H9 (cell line): ENCODE measurements at regions not wholly inside any gene's neighbourhood (a gene's known extent, or its start where the extent isn't known, plus 50 kb on each side); places are given as distances from the start of the nearest gene placed in this dataset.

Source experiments
- DNase-seq: peaks from one replicate; pipeline ENCODE4 v3.0.0-alpha.2; 2017
- H2AFZ ChIP-seq: one replicate; pipeline ENCODE4 v1.6.1; 2013; ENCODE audit warnings: mild to moderate bottlenecking, low read length, control low read depth, moderate library complexity
- H2AK5ac ChIP-seq: 2 replicates; pipeline ENCODE4 v1.6.1; 2013; ENCODE audit warnings: low read length, control low read depth, mixed read lengths; ENCODE audit not compliant: insufficient read length
- H2BK120ac ChIP-seq: one replicate; pipeline ENCODE4 v1.6.1; 2013; ENCODE audit warnings: low read depth, mild to moderate bottlenecking, low read length, control low read depth, inconsistent platforms; ENCODE audit not compliant: poor library complexity, severe bottlenecking
- H2BK12ac ChIP-seq: 2 replicates; pipeline ENCODE4 v1.6.1; 2013; ENCODE audit warnings: low read length, control low read depth, mixed read lengths, low read depth; ENCODE audit not compliant: insufficient read length
- H2BK15ac ChIP-seq: 2 replicates; pipeline ENCODE4 v1.6.1; 2013; ENCODE audit warnings: low read depth, low read length, control low read depth
- H2BK20ac ChIP-seq: one replicate; pipeline ENCODE4 v1.6.1; 2013; ENCODE audit warnings: low read depth, mild to moderate bottlenecking, low read length, control low read depth, inconsistent platforms; ENCODE audit not compliant: poor library complexity, severe bottlenecking
- H2BK5ac ChIP-seq: 2 replicates; pipeline ENCODE4 v1.6.1; 2013; ENCODE audit warnings: low read length, control low read depth, mixed read lengths; ENCODE audit not compliant: insufficient read length
- H3K14ac ChIP-seq: 2 replicates; pipeline ENCODE4 v1.6.1; 2013; ENCODE audit warnings: low read length, control low read depth; ENCODE audit not compliant: insufficient read depth
- H3K18ac ChIP-seq: 2 replicates; pipeline ENCODE4 v1.6.1; 2013; ENCODE audit warnings: low read depth, mild to moderate bottlenecking, mixed read lengths, low read length, control low read depth; ENCODE audit not compliant: insufficient read length
- H3K23ac ChIP-seq: 2 replicates; pipeline ENCODE4 v1.6.1; 2013; ENCODE audit warnings: low read length, control low read depth, mixed read lengths, low read depth; ENCODE audit not compliant: insufficient read length
- H3K23me2 ChIP-seq: 2 replicates; pipeline ENCODE4 v1.6.1; 2013; ENCODE audit warnings: low read depth, mild to moderate bottlenecking, mixed read lengths, low read length, control low read depth; ENCODE audit not compliant: insufficient read length, poor library complexity, severe bottlenecking
- H3K27ac ChIP-seq: 2 replicates; pipeline ENCODE4 v1.5.1; 2013; ENCODE audit warnings: low read length, control low read depth, mixed read lengths, low read depth; ENCODE audit not compliant: insufficient read length
- H3K27me3 ChIP-seq: 2 replicates; pipeline ENCODE4 v1.6.1; 2013; ENCODE audit warnings: low read length, control low read depth, inconsistent platforms; ENCODE audit not compliant: insufficient read depth
- H3K4ac ChIP-seq: 2 replicates; pipeline ENCODE4 v1.6.1; 2013; ENCODE audit warnings: low read depth, mild to moderate bottlenecking, control low read depth, inconsistent platforms, low read length, moderate library complexity
- H3K4me1 ChIP-seq: 2 replicates; pipeline ENCODE4 v1.6.1; 2013; ENCODE audit warnings: low read length, control low read depth, inconsistent platforms; ENCODE audit not compliant: insufficient read depth
- H3K4me2 ChIP-seq: 2 replicates; pipeline ENCODE4 v1.6.1; 2013; ENCODE audit warnings: low read length, control low read depth, mixed read lengths; ENCODE audit not compliant: insufficient read length, insufficient read depth
- H3K56ac ChIP-seq: 2 replicates; pipeline ENCODE4 v1.6.1; 2013; ENCODE audit warnings: low read depth, mild to moderate bottlenecking, mixed read lengths, low read length, control low read depth; ENCODE audit not compliant: insufficient read length
- H3K79me1 ChIP-seq: 2 replicates; pipeline ENCODE4 v1.6.1; 2013; ENCODE audit warnings: low read depth, mild to moderate bottlenecking, moderate library complexity, low read length, control low read depth, inconsistent platforms; ENCODE audit not compliant: insufficient read depth, poor library complexity, severe bottlenecking
- H3K79me2 ChIP-seq: 2 replicates; pipeline ENCODE4 v1.6.1; 2013; ENCODE audit warnings: low read length, control low read depth, inconsistent platforms; ENCODE audit not compliant: insufficient read depth
- H3K9ac ChIP-seq: 2 replicates; pipeline ENCODE4 v1.6.1; 2013; ENCODE audit warnings: low read length, control low read depth, mixed read lengths; ENCODE audit not compliant: insufficient read length; ENCODE audit errors: extremely low read depth
- H3K9me3 ChIP-seq: one replicate; pipeline ENCODE4 v1.6.1; 2013; ENCODE audit warnings: low read depth, low read length, inconsistent platforms; ENCODE audit not compliant: control insufficient read depth
- H3T11ph ChIP-seq: one replicate; pipeline ENCODE4 v1.6.1; 2013; ENCODE audit warnings: mild to moderate bottlenecking, low read length, control low read depth, inconsistent platforms
- H4K20me1 ChIP-seq: one replicate; pipeline ENCODE4 v1.6.1; 2013; ENCODE audit not compliant: control insufficient read depth, insufficient read length, insufficient read depth
- H4K5ac ChIP-seq: 2 replicates; pipeline ENCODE4 v1.6.1; 2013; ENCODE audit warnings: low read depth, mild to moderate bottlenecking, mixed read lengths, low read length, control low read depth; ENCODE audit not compliant: insufficient read length
- H4K8ac ChIP-seq: replicated peaks from 2 replicates; pipeline ENCODE4 v1.6.1; 2013; ENCODE audit warnings: low read length, control low read depth, mixed read lengths, low read depth; ENCODE audit not compliant: insufficient read length
- H4K91ac ChIP-seq: 2 replicates; pipeline ENCODE4 v1.6.1; 2013; ENCODE audit warnings: low read depth, mild to moderate bottlenecking, moderate library complexity, mixed read lengths, low read length, control low read depth; ENCODE audit not compliant: insufficient read length
- H3K27ac Mint-ChIP-seq, 3 experiments: 2 replicates in 2 of 3; 3 replicates in 1 of 3; pipeline ENCODE4 v1.8.0; 2020 to 2021; ENCODE audit warnings: mixed read lengths in 3 of 3, mild to moderate bottlenecking in 1 of 3, moderate library complexity in 1 of 3
- H3K27me3 Mint-ChIP-seq: 2 replicates; pipeline ENCODE4 v1.8.0; 2021; ENCODE audit warnings: low read depth, mild to moderate bottlenecking, moderate library complexity, mixed read lengths
- H3K36me3 Mint-ChIP-seq, 3 experiments: 2 replicates in 2 of 3; 3 replicates in 1 of 3; pipeline ENCODE4 v1.8.0; 2020 to 2021; ENCODE audit warnings: low read depth in 3 of 3, mixed read lengths in 3 of 3; ENCODE audit not compliant: insufficient read depth in 1 of 3
- H3K4me1 Mint-ChIP-seq, 2 experiments: 2 replicates each; pipeline ENCODE4 v1.8.0; 2020; ENCODE audit warnings: mixed read lengths in 2 of 2
- H3K4me3 Mint-ChIP-seq, 2 experiments: 2 replicates in 1 of 2; 3 replicates in 1 of 2; pipeline ENCODE4 v1.8.0; 2020 to 2021; ENCODE audit warnings: mild to moderate bottlenecking in 2 of 2, mixed read lengths in 2 of 2, moderate library complexity in 1 of 2
- H3K9me3 Mint-ChIP-seq, 2 experiments: 2 replicates in 1 of 2; 3 replicates in 1 of 2; pipeline ENCODE4 v1.8.0; 2020; ENCODE audit warnings: mild to moderate bottlenecking in 2 of 2, mixed read lengths in 2 of 2, moderate library complexity in 1 of 2
- WGBS: extraction: QIAGEN DNeasy Blood & Tissue Kit; methylation state at CpG from one replicate; pipeline ENCODE4 v1.1.7; 2013; ENCODE audit warnings: missing lambda C conversion rate, low lambda C conversion rate, mixed read lengths; ENCODE audit not compliant: insufficient read length; ENCODE audit errors: extremely low coverage; 5-methylcytosine and 5-hydroxymethylcytosine counted together
- TF ChIP-seq, protein P1 (sequence below): fragments of 200-600 bp; sonication (generic); conservative IDR thresholded peaks from 3 replicates; pipeline ENCODE4 v1.8.0; 2021; ENCODE audit warnings: antibody characterized with exemption, mild to moderate bottlenecking

DNA sequence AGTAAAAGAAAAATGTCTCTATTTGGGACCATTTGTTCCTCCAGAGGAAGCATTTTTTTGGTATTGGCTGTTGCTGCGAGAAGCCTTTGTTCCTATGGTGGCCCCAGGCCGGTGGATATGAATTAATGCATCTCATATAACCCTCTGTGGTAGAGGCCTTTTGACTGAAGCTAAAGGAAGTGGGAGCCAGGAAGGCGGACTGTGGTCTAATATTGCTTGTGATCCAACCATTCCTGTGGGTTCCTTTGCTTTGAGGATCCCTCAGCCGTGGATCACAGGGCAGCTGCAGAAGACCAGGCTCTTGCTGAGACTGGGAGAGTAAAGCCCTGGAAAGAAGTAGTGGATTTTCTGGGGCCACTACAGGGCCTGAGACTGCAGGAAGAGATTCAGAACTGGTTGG lies 68.3 kb upstream of the NAV2 start:
- Histone ChIP-seq H3K56ac (no peak overlapping the region), H3K23ac (no peak overlapping the region), H3K27ac (no peak overlapping the region), H3T11ph (no peak overlapping the region), H3K27me3 (no peaks in the 10 kb centered on the region), H3K79me2 (no peaks in the 10 kb centered on the region), H2BK20ac (no peak overlapping the region), H3K4ac (no peak overlapping the region), H4K91ac (no peak overlapping the region), H3K9me3 (no peaks in the 10 kb centered on the region), H3K4me1 (no peaks in the 10 kb centered on the region), H3K14ac (no peak overlapping the region), H2AFZ (no peak overlapping the region), H2BK15ac (no peak overlapping the region), H3K18ac (no peak overlapping the region), H2BK120ac (no peak overlapping the region), H3K79me1 (no peaks in the 10 kb centered on the region), H3K4me2 (no peak overlapping the region), H4K5ac (no peak overlapping the region), H3K9ac (no peak overlapping the region), H2BK12ac (no peak overlapping the region), H2BK5ac (no peak overlapping the region), H3K23me2 (no peaks in the 10 kb centered on the region), H4K8ac (no peak overlapping the region), H2AK5ac (no peak overlapping the region), H4K20me1 (no peaks in the 10 kb centered on the region)
- Mint-ChIP-seq H3K36me3 (no peaks in the 10 kb centered on the region), H3K4me1 (peaks cover 0 to 3% of the 10 kb centered on the region in 2 experiments; a peak in 1 of 4 replicates), H3K4me3 (no peak overlapping the region), H3K27me3 (no peaks in the 10 kb centered on the region; the same call in 1 of the 2 replicates), H3K9me3 (no peaks in the 10 kb centered on the region), H3K27ac (no peak overlapping the region)
- WGBS, result no CpG with 5 or more reads among the region's 4 CpGs
- DNase-seq, result no peak
- TF ChIP-seq, protein P1, sequence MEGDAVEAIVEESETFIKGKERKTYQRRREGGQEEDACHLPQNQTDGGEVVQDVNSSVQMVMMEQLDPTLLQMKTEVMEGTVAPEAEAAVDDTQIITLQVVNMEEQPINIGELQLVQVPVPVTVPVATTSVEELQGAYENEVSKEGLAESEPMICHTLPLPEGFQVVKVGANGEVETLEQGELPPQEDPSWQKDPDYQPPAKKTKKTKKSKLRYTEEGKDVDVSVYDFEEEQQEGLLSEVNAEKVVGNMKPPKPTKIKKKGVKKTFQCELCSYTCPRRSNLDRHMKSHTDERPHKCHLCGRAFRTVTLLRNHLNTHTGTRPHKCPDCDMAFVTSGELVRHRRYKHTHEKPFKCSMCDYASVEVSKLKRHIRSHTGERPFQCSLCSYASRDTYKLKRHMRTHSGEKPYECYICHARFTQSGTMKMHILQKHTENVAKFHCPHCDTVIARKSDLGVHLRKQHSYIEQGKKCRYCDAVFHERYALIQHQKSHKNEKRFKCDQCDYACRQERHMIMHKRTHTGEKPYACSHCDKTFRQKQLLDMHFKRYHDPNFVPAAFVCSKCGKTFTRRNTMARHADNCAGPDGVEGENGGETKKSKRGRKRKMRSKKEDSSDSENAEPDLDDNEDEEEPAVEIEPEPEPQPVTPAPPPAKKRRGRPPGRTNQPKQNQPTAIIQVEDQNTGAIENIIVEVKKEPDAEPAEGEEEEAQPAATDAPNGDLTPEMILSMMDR, result no peak
